Thoracic aorta (tissue), 2 donors: ENCODE measurements at regions not wholly inside any gene's neighbourhood (a gene's known extent, or its start where the extent isn't known, plus 50 kb on each side); places are given as distances from the start of the nearest gene placed in this dataset.
"Not testable (repeated sequence)": the region's sequence is repeated elsewhere in the genome, so short reads cannot be mapped to it uniquely, and the experiment has no call there.

ENCODE experiments used
- ATAC-seq: fragments of 150-250 bp; one replicate; pipeline ENCODE4 v1.8.0; 2017; ENCODE audit warnings: low read depth; ENCODE audit not compliant: insufficient number of reproducible peaks, low FRiP score
- DNase-seq: peaks from one replicate; pipeline ENCODE4 v3.0.0-alpha.2; 2020; ENCODE audit warnings: low spot score
- H3K27ac ChIP-seq, 2 donors: fragments of 200-600 bp; sonication (generic); 1 replicate in 1 of 2; 2 replicates in 1 of 2; pipeline ENCODE4 v1.5.1; 2016; ENCODE audit warnings: mild to moderate bottlenecking in 2 of 2, moderate library complexity in 2 of 2
- H3K27me3 ChIP-seq: fragments of 200-600 bp; sonication (generic); replicated peaks from 2 replicates; pipeline ENCODE4 v1.6.0; 2016; ENCODE audit warnings: mild to moderate bottlenecking; ENCODE audit not compliant: insufficient read depth
- H3K36me3 ChIP-seq: fragments of 200-600 bp; sonication (generic); one replicate; pipeline ENCODE4 v1.5.1; 2016
- H3K4me1 ChIP-seq, 2 donors: fragments of 200-600 bp; sonication (generic); 1 replicate in 1 of 2; 2 replicates in 1 of 2; pipeline versions ENCODE4 v1.5.1 to v1.6.0; 2016; ENCODE audit warnings: low read depth in 2 of 2, mild to moderate bottlenecking in 1 of 2; ENCODE audit not compliant: control insufficient read depth in 1 of 2
- H3K4me3 ChIP-seq: fragments of 200-600 bp; sonication (generic); 2 replicates; pipeline ENCODE4 v1.5.1; 2016; ENCODE audit warnings: mild to moderate bottlenecking
- H3K9me3 ChIP-seq: fragments of 200-600 bp; sonication (generic); 2 replicates; pipeline ENCODE4 v1.5.1; 2016
- CTCF ChIP-seq: fragments of 200-600 bp; sonication (generic); IDR thresholded peaks from one replicate; pipeline ENCODE4 v1.5.1; 2019; ENCODE audit warnings: antibody characterized with exemption

GRCh38 chrX:140273921-140274320 is 230.9 kb downstream of the SOX3 start:
- no peaks in the 10 kb centered on the region for H3K27me3 ChIP-seq
- H3K27ac ChIP-seq, result no peak overlapping the region
- no peaks in the 10 kb centered on the region for H3K9me3 ChIP-seq
- ATAC-seq, result no peak
- TF ChIP-seq CTCF, result no peak
- no peak overlapping the region for H3K4me3 ChIP-seq
- H3K4me1 ChIP-seq, result no peaks in the 10 kb centered on the region
- no peaks in the 10 kb centered on the region for H3K36me3 ChIP-seq
- no peak for DNase-seq

GRCh38 chrX:140250391-140250790 is 254.5 kb downstream of the SOX3 start:
- Histone ChIP-seq H3K27ac (no peak overlapping the region), H3K4me3 (no peak overlapping the region), H3K9me3 (no peaks in the 10 kb centered on the region), H3K36me3 (no peaks in the 10 kb centered on the region), H3K4me1 (no peaks in the 10 kb centered on the region), H3K27me3 (no peaks in the 10 kb centered on the region)
- ATAC-seq, result no peak
- TF ChIP-seq CTCF, result no peak
- no peak for DNase-seq

GRCh38 chrX:140249088-140249487 is 255.8 kb downstream of the SOX3 start:
- Histone ChIP-seq H3K27me3 (no peaks in the 10 kb centered on the region), H3K36me3 (no peaks in the 10 kb centered on the region), H3K9me3 (no peaks in the 10 kb centered on the region), H3K27ac (no peak overlapping the region), H3K4me3 (no peak overlapping the region), H3K4me1 (no peaks in the 10 kb centered on the region)
- no peak for TF ChIP-seq CTCF
- no peak for ATAC-seq
- DNase-seq, result no peak

- no peak overlapping the region for H3K4me3 ChIP-seq
- no peak overlapping the region for H3K27ac ChIP-seq
- no peaks in the 10 kb centered on the region for H3K4me1 ChIP-seq
- no peaks in the 10 kb centered on the region for H3K36me3 ChIP-seq
- ATAC-seq (no peak), DNase-seq (no peak)
- no peaks in the 10 kb centered on the region for H3K27me3 ChIP-seq
- no peak for TF ChIP-seq CTCF
- no peaks in the 10 kb centered on the region for H3K9me3 ChIP-seq
Measured at GRCh38 chrX:140229191-140229590, 263.9 kb upstream of the CXorf66 start.

- not testable (repeated sequence) for H3K27ac ChIP-seq, ATAC-seq, H3K9me3 ChIP-seq, H3K27me3 ChIP-seq, H3K4me1 ChIP-seq, H3K4me3 ChIP-seq, DNase-seq, H3K36me3 ChIP-seq
Measured at GRCh38 chrX:140226037-140226436, 260.7 kb upstream of the CXorf66 start.

GRCh38 chrX:140215894-140216293 is 250.6 kb upstream of the CXorf66 start:
- H3K9me3 ChIP-seq, H3K27ac ChIP-seq, H3K27me3 ChIP-seq, H3K4me1 ChIP-seq, ATAC-seq, H3K4me3 ChIP-seq, H3K36me3 ChIP-seq, DNase-seq: not testable (repeated sequence)

GRCh38 chrX:140214518-140214917 is 249.2 kb upstream of the CXorf66 start:
- not testable (repeated sequence) for H3K27ac ChIP-seq, ATAC-seq, H3K36me3 ChIP-seq, H3K9me3 ChIP-seq, H3K27me3 ChIP-seq, H3K4me3 ChIP-seq, H3K4me1 ChIP-seq, DNase-seq
